ENCODE measurements at regions not wholly inside any gene's neighbourhood (a gene's known extent, or its start where the extent isn't known, plus 50 kb on each side); places are given as distances from the start of the nearest gene placed in this dataset.

GRCh38 chr14:97070259-97070658 lies 273.1 kb downstream of the VRK1 start:
- TF ChIP-seq IRF1 (CRISPR knock-in tag; IDR thresholded peaks at IDR 0.05; ENCODE audit: low read depth) = no peak
- TF ChIP-seq, protein P1, sequence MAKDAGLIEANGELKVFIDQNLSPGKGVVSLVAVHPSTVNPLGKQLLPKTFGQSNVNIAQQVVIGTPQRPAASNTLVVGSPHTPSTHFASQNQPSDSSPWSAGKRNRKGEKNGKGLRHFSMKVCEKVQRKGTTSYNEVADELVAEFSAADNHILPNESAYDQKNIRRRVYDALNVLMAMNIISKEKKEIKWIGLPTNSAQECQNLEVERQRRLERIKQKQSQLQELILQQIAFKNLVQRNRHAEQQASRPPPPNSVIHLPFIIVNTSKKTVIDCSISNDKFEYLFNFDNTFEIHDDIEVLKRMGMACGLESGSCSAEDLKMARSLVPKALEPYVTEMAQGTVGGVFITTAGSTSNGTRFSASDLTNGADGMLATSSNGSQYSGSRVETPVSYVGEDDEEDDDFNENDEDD (CRISPR knock-in tag; IDR thresholded peaks at IDR 0.05; ENCODE audit: borderline replicate concordance) = no peak
- no peak for TF ChIP-seq ZNF317 (CRISPR knock-in tag; IDR thresholded peaks at IDR 0.05)
- no peak for TF ChIP-seq ATAD3A (CRISPR knock-in tag; IDR thresholded peaks at IDR 0.05)
- TF ChIP-seq ZNF33B (CRISPR knock-in tag; IDR thresholded peaks at IDR 0.05) = no peak
- no peak for TF ChIP-seq THAP9 (CRISPR knock-in tag; IDR thresholded peaks at IDR 0.05; ENCODE audit: borderline replicate concordance)
- no peak for TF ChIP-seq EP300 (IDR thresholded peaks at IDR 0.05; ENCODE audit: low read depth in 2 of 2, low read length in 2 of 2)
- no peak for TF ChIP-seq EP300 (CRISPR knock-in tag; IDR thresholded peaks at IDR 0.05; ENCODE audit: borderline replicate concordance)
- TF ChIP-seq EEA1 (CRISPR knock-in tag; IDR thresholded peaks at IDR 0.05; ENCODE audit: borderline replicate concordance) = no peak
- no peak for TF ChIP-seq ZNF589 (CRISPR knock-in tag; conservative IDR thresholded peaks at IDR 0.05)
- TF ChIP-seq ZSCAN31 (CRISPR knock-in tag; IDR thresholded peaks at IDR 0.05; ENCODE audit: low read depth) = no peak
- Histone ChIP-seq H3K4me3 (replicated peaks in 1 of 3; ENCODE audit: insufficient read depth in 1 of 3, low read depth in 2 of 3, low read length in 3 of 3) (no peak overlapping the region), H3K9me3 (ENCODE audit: low read length) (no peaks in the 10 kb centered on the region), H3K79me2 (ENCODE audit: insufficient read depth, low read length) (no peaks in the 10 kb centered on the region), H3K36me3 (replicated peaks in 1 of 2; ENCODE audit: control insufficient read depth in 1 of 2, insufficient read depth in 2 of 2, low read length in 2 of 2) (no peaks in the 10 kb centered on the region), H3K9ac (ENCODE audit: insufficient read depth, low read depth, low read length) (no peak overlapping the region), H3K27me3 (ENCODE audit: control insufficient read depth in 1 of 2, insufficient read depth in 2 of 2, low read length in 2 of 2) (no peaks in the 10 kb centered on the region; a peak in 3 of 5 replicates), H2AFZ (ENCODE audit: low read length) (no peak overlapping the region), H3K4me2 (ENCODE audit: low read depth, low read length) (no peak overlapping the region), H4K20me1 (ENCODE audit: insufficient read depth, low read length) (no peaks in the 10 kb centered on the region), H3K27ac (ENCODE audit: extremely low read length, insufficient read depth, low read length) (no peak overlapping the region), H3K4me1 (ENCODE audit: insufficient read depth, low read length) (no peaks in the 10 kb centered on the region)
- no peak for ATAC-seq
- no peak for DNase-seq (ENCODE audit: low spot score)
- intact Hi-C loops (cut with micrococcal nuclease; ENCODE audit: unreplicated experiment) = no loop called here
- POLR2A ChIA-PET = no interaction called here
- BruUV-seq (replicated peaks) = no TSS peak
- in situ Hi-C loops (cut with HindIII; ENCODE audit: extremely low pct_ligation_motif_present, low pct_unique_long_range_greater_than_20kb) = no loop called here
- FAIRE-seq = no peak
- CTCF ChIA-PET (ENCODE audit: low intra/inter-chr PET ratio, low total read pairs) = no interaction called here
- 55% methylated on average over 6 of the region's 6 CpGs for whole genome bisulfite sequencing (ENCODE audit: low lambda C conversion rate)

Data from HepG2 (cell line).